ENCODE measurements at regions not wholly inside any gene's neighbourhood (a gene's known extent, or its start where the extent isn't known, plus 50 kb on each side); places are given as distances from the start of the nearest gene placed in this dataset.
A peak's percentile ranks its signal among the peaks of the same experiment; 100 is the strongest.
"Not testable (repeated sequence)": the region's sequence is repeated elsewhere in the genome, so short reads cannot be mapped to it uniquely, and the experiment has no call there.

GRCh38 chr10:78236416-78237015 is 202.9 kb downstream of the RPS24 start:
- Histone ChIP-seq H3K9ac (ENCODE audit: insufficient read depth, low read length) (no peak overlapping the region), H2AFZ (ENCODE audit: low read length) (no peak overlapping the region), H3K27me3 (ENCODE audit: control insufficient read depth, insufficient read depth, low read length) (no peaks in the 10 kb centered on the region), H3K4me3 (replicated peaks in 1 of 4; ENCODE audit: control extremely low read depth in 1 of 4, insufficient read depth in 1 of 4, low read depth in 3 of 4, low read length in 4 of 4) (no peak overlapping the region), H3K9me3 (ENCODE audit: control insufficient read depth, insufficient read depth, low read depth, low read length) (no peaks in the 10 kb centered on the region), H3K36me3 (ENCODE audit: control insufficient read depth, insufficient read depth, low read length) (no peaks in the 10 kb centered on the region), H3K27ac (ENCODE audit: insufficient read depth, low read length) (no peak overlapping the region), H4K20me1 (ENCODE audit: control insufficient read depth, extremely low read depth, insufficient read depth, low read length) (no peaks in the 10 kb centered on the region), H3K4me2 (ENCODE audit: extremely low read depth, insufficient read depth, low read length) (no peak overlapping the region), H3K79me2 (ENCODE audit: control insufficient read depth, insufficient read depth, low read length) (no peaks in the 10 kb centered on the region), H3K4me1 (ENCODE audit: control insufficient read depth, extremely low read depth, insufficient read depth, low read length) (no peaks in the 10 kb centered on the region)
- TF ChIP-seq EZH2 (IDR thresholded peaks at IDR 0.05; ENCODE audit: low read length, missing control alignments): no peak
- no peak for DNase-seq (ENCODE audit: low read depth in 2 of 2)

- DNase-seq (ENCODE audit: low read depth in 2 of 2); H4K20me1 ChIP-seq (ENCODE audit: control insufficient read depth, extremely low read depth, insufficient read depth, low read length): not testable (repeated sequence)
These were observed 204.3 kb downstream of the RPS24 start for GRCh38 chr10:78237951-78238350.

DNA sequence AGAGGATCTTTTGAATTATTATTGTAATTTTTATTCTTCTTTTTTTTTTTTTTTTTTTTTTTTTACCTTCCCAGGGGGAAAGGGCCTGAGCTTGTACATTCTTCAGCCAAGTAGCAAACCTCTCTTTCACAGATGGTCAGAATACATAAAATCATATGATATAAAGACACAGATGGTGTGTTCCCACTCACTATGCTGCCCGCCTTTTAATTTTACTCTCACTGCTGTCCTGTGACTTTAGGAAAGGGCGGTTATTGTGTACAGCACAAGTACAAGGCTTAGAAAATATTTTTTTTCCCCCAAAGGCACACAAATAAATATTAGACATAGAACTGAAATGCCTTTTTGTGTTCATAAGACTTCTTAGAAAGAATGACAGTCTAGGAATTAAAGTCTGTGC is 213.6 kb downstream of the RPS24 start:
- TF ChIP-seq EZH2 (IDR thresholded peaks at IDR 0.05; ENCODE audit: low read length, missing control alignments): no peak
- TF ChIP-seq, protein P1, sequence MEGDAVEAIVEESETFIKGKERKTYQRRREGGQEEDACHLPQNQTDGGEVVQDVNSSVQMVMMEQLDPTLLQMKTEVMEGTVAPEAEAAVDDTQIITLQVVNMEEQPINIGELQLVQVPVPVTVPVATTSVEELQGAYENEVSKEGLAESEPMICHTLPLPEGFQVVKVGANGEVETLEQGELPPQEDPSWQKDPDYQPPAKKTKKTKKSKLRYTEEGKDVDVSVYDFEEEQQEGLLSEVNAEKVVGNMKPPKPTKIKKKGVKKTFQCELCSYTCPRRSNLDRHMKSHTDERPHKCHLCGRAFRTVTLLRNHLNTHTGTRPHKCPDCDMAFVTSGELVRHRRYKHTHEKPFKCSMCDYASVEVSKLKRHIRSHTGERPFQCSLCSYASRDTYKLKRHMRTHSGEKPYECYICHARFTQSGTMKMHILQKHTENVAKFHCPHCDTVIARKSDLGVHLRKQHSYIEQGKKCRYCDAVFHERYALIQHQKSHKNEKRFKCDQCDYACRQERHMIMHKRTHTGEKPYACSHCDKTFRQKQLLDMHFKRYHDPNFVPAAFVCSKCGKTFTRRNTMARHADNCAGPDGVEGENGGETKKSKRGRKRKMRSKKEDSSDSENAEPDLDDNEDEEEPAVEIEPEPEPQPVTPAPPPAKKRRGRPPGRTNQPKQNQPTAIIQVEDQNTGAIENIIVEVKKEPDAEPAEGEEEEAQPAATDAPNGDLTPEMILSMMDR (conservative IDR thresholded peaks at IDR 0.05 in 1 of 2, IDR thresholded peaks at IDR 0.05 in 1 of 2; ENCODE audit: low read depth in 1 of 2, low read length in 2 of 2): no peak
- Histone ChIP-seq H2AFZ (ENCODE audit: low read length) (no peak overlapping the region), H3K4me3 (replicated peaks in 1 of 4; ENCODE audit: control extremely low read depth in 1 of 4, insufficient read depth in 1 of 4, low read depth in 3 of 4, low read length in 4 of 4) (no peak overlapping the region), H4K20me1 (ENCODE audit: control insufficient read depth, extremely low read depth, insufficient read depth, low read length) (no peaks in the 10 kb centered on the region), H3K27me3 (ENCODE audit: control insufficient read depth, insufficient read depth, low read length) (no peaks in the 10 kb centered on the region), H3K4me1 (ENCODE audit: control insufficient read depth, extremely low read depth, insufficient read depth, low read length) (peaks cover 18% of the 10 kb centered on the region), H3K4me2 (ENCODE audit: extremely low read depth, insufficient read depth, low read length) (no peak overlapping the region), H3K36me3 (ENCODE audit: control insufficient read depth, insufficient read depth, low read length) (no peaks in the 10 kb centered on the region), H3K79me2 (ENCODE audit: control insufficient read depth, insufficient read depth, low read length) (no peaks in the 10 kb centered on the region), H3K9ac (ENCODE audit: insufficient read depth, low read length) (no peak overlapping the region), H3K9me3 (ENCODE audit: control insufficient read depth, insufficient read depth, low read depth, low read length) (no peaks in the 10 kb centered on the region), H3K27ac (ENCODE audit: insufficient read depth, low read length) (no peak overlapping the region)
- DNase-seq (ENCODE audit: low read depth in 2 of 2): no peak

More at GRCh38 chr10:78237951-78238350, 204.3 kb downstream of the RPS24 start:
- H2AFZ ChIP-seq (ENCODE audit: low read length); H3K4me3 ChIP-seq (replicated peaks in 1 of 4; ENCODE audit: control extremely low read depth in 1 of 4, insufficient read depth in 1 of 4, low read depth in 3 of 4, low read length in 4 of 4); H3K9ac ChIP-seq (ENCODE audit: insufficient read depth, low read length); H3K4me2 ChIP-seq (ENCODE audit: extremely low read depth, insufficient read depth, low read length); H3K27me3 ChIP-seq (ENCODE audit: control insufficient read depth, insufficient read depth, low read length); H3K27ac ChIP-seq (ENCODE audit: insufficient read depth, low read length); H3K79me2 ChIP-seq (ENCODE audit: control insufficient read depth, insufficient read depth, low read length); H3K4me1 ChIP-seq (ENCODE audit: control insufficient read depth, extremely low read depth, insufficient read depth, low read length); H3K36me3 ChIP-seq (ENCODE audit: control insufficient read depth, insufficient read depth, low read length); H3K9me3 ChIP-seq (ENCODE audit: control insufficient read depth, insufficient read depth, low read depth, low read length): not testable (repeated sequence)

DNA sequence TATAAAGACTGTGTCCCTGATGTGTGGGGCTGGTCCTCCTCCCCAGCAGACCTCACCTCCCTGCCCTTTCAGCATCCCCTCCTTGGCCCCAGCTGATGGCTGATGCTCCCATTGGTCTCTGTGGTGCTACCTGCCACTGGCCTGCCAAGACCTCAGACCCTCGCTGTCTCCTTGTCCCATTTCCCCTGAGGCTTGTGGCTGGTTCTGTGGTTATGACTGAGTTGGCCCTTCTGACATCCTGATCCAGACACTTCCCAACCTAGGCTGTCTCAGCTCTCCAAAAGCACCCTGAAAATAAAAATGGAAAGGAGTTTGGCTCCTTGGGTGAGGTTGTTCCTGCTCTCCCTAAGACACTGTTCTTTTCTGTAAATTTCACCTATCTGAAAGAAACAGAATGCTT is 214.2 kb downstream of the RPS24 start:
- no peaks in the 10 kb centered on the region for H3K9me3 ChIP-seq (ENCODE audit: control insufficient read depth, insufficient read depth, low read depth, low read length)
- H4K20me1 ChIP-seq (ENCODE audit: control insufficient read depth, extremely low read depth, insufficient read depth, low read length): no peaks in the 10 kb centered on the region
- no peaks in the 10 kb centered on the region for H3K36me3 ChIP-seq (ENCODE audit: control insufficient read depth, insufficient read depth, low read length)
- TF ChIP-seq, protein P1 (conservative IDR thresholded peaks at IDR 0.05 in 1 of 2, IDR thresholded peaks at IDR 0.05 in 1 of 2; ENCODE audit: low read depth in 1 of 2, low read length in 2 of 2): no peak
- TF ChIP-seq EZH2 (IDR thresholded peaks at IDR 0.05; ENCODE audit: low read length, missing control alignments): no peak
- no peak overlapping the region for H3K9ac ChIP-seq (ENCODE audit: insufficient read depth, low read length)
- H3K27me3 ChIP-seq (ENCODE audit: control insufficient read depth, insufficient read depth, low read length): no peaks in the 10 kb centered on the region
- no peaks in the 10 kb centered on the region for H3K79me2 ChIP-seq (ENCODE audit: control insufficient read depth, insufficient read depth, low read length)
- H2AFZ ChIP-seq (ENCODE audit: low read length): peak overlapping the region; percentile 60
- H3K4me1 ChIP-seq (ENCODE audit: control insufficient read depth, extremely low read depth, insufficient read depth, low read length): peaks cover 18% of the 10 kb centered on the region
- no peak overlapping the region for H3K4me3 ChIP-seq (replicated peaks in 1 of 4; ENCODE audit: control extremely low read depth in 1 of 4, insufficient read depth in 1 of 4, low read depth in 3 of 4, low read length in 4 of 4)
- H3K27ac ChIP-seq (ENCODE audit: insufficient read depth, low read length): peak overlapping the region; percentile 89
- no peak for DNase-seq (ENCODE audit: low read depth in 2 of 2)
- H3K4me2 ChIP-seq (ENCODE audit: extremely low read depth, insufficient read depth, low read length): no peak overlapping the region
